HG02798 (cell line): ENCODE measurements at regions not wholly inside any gene's neighbourhood (a gene's known extent, or its start where the extent isn't known, plus 50 kb on each side); places are given as distances from the start of the nearest gene placed in this dataset.

Experiments used
- ATAC-seq: cut with Tn5 transposase; IDR thresholded peaks from one replicate; pipeline ENCODE4 v1.9.1; 2021; ENCODE audit warnings: mild to moderate bottlenecking; ENCODE audit not compliant: unreplicated experiment, poor library complexity

GRCh38 chr11:8340296-8340695 is 76.6 kb upstream of the LMO1 start:
- no peak for ATAC-seq

GRCh38 chr11:8339592-8340022 is 75.9 kb upstream of the LMO1 start:
- ATAC-seq, result no peak

- peak; percentile 62 for ATAC-seq
These were observed 74.5 kb upstream of the LMO1 start for GRCh38 chr11:8338138-8338537.

GRCh38 chr11:8337130-8337795 is 73.6 kb upstream of the LMO1 start:
- ATAC-seq, result no peak

- ATAC-seq, result no peak
These were observed 72.9 kb upstream of the LMO1 start for GRCh38 chr11:8336356-8337129.

GRCh38 chr11:8335683-8336082 is 72.0 kb upstream of the LMO1 start:
- ATAC-seq, result no peak

GRCh38 chr11:8335186-8335585 is 71.5 kb upstream of the LMO1 start:
- no peak for ATAC-seq

- no peak for ATAC-seq
These were observed 70.2 kb upstream of the LMO1 start for GRCh38 chr11:8333811-8334401.

GRCh38 chr11:8333376-8333775 is 69.7 kb upstream of the LMO1 start:
- ATAC-seq, result no peak

- no peak for ATAC-seq
These were observed 69.2 kb upstream of the LMO1 start for GRCh38 chr11:8332891-8333290.

- no peak for ATAC-seq
These were observed 68.5 kb upstream of the LMO1 start for GRCh38 chr11:8332196-8332595.

GRCh38 chr11:8331767-8332166 is 68.1 kb upstream of the LMO1 start:
- ATAC-seq, result no peak

GRCh38 chr11:8330896-8331295 is 67.2 kb upstream of the LMO1 start:
- no peak for ATAC-seq

GRCh38 chr11:8330404-8330803 is 66.7 kb upstream of the LMO1 start:
- ATAC-seq, result no peak

GRCh38 chr11:8329847-8330361 is 66.2 kb upstream of the LMO1 start:
- no peak for ATAC-seq

- ATAC-seq, result no peak
These were observed 65.7 kb upstream of the LMO1 start for GRCh38 chr11:8329336-8329735.

- peak; percentile 72 for ATAC-seq
These were observed 65.2 kb upstream of the LMO1 start for GRCh38 chr11:8328848-8329330.

GRCh38 chr11:8328231-8328794 is 64.6 kb upstream of the LMO1 start:
- peak; percentile 1 for ATAC-seq

- ATAC-seq, result peak; percentile 78
These were observed 64.1 kb upstream of the LMO1 start for GRCh38 chr11:8327761-8328192.

- no peak for ATAC-seq
These were observed 62.7 kb upstream of the LMO1 start for GRCh38 chr11:8326337-8326736.
